ENCODE measurements at regions not wholly inside any gene's neighbourhood (a gene's known extent, or its start where the extent isn't known, plus 50 kb on each side); places are given as distances from the start of the nearest gene placed in this dataset.
"Not testable (repeated sequence)": the region's sequence is repeated elsewhere in the genome, so short reads cannot be mapped to it uniquely, and the experiment has no call there.

GRCh38 chr1:104125970-104126369 is 376.3 kb downstream of the AMY1C start:
- DNase-seq (ENCODE audit: low read depth), result no peak
- H3K4me3 ChIP-seq (ENCODE audit: low read depth, low read length), result no peak overlapping the region

GRCh38 chr1:104132382-104132973 is 382.8 kb downstream of the AMY1C start:
- no peak for DNase-seq (ENCODE audit: low read depth)
- H3K4me3 ChIP-seq (ENCODE audit: low read depth, low read length), result no peak overlapping the region

- H3K4me3 ChIP-seq (ENCODE audit: low read depth, low read length); DNase-seq (ENCODE audit: low read depth): not testable (repeated sequence)
These were observed 385.3 kb downstream of the AMY1C start for GRCh38 chr1:104135036-104135435.

GRCh38 chr1:104136621-104137020 is 386.9 kb downstream of the AMY1C start:
- DNase-seq (ENCODE audit: low read depth), result no peak
- H3K4me3 ChIP-seq (ENCODE audit: low read depth, low read length), result no peak overlapping the region

GRCh38 chr1:104156738-104157137 is 407.0 kb downstream of the AMY1C start:
- DNase-seq (ENCODE audit: low read depth), result no peak
- H3K4me3 ChIP-seq (ENCODE audit: low read depth, low read length), result no peak overlapping the region

- no peak for DNase-seq (ENCODE audit: low read depth)
- H3K4me3 ChIP-seq (ENCODE audit: low read depth, low read length), result no peak overlapping the region
These were observed 414.3 kb downstream of the AMY1C start for GRCh38 chr1:104163912-104164476.

- no peak overlapping the region for H3K4me3 ChIP-seq (ENCODE audit: low read depth, low read length)
- DNase-seq (ENCODE audit: low read depth), result no peak
These were observed 422.6 kb downstream of the AMY1C start for GRCh38 chr1:104172243-104172681.

- DNase-seq (ENCODE audit: low read depth), result no peak
- no peak overlapping the region for H3K4me3 ChIP-seq (ENCODE audit: low read depth, low read length)
These were observed 432.6 kb downstream of the AMY1C start for GRCh38 chr1:104182251-104182650.

- DNase-seq (ENCODE audit: low read depth), result no peak
- no peak overlapping the region for H3K4me3 ChIP-seq (ENCODE audit: low read depth, low read length)
These were observed 439.5 kb downstream of the AMY1C start for GRCh38 chr1:104189207-104189606.

GRCh38 chr1:104190821-104191220 is 441.1 kb downstream of the AMY1C start:
- H3K4me3 ChIP-seq (ENCODE audit: low read depth, low read length), result no peak overlapping the region

GRCh38 chr1:104195395-104195794 is 445.7 kb downstream of the AMY1C start:
- no peak overlapping the region for H3K4me3 ChIP-seq (ENCODE audit: low read depth, low read length)
- DNase-seq (ENCODE audit: low read depth), result no peak

More at GRCh38 chr1:104190821-104191220, 441.1 kb downstream of the AMY1C start:
- no peak for DNase-seq (ENCODE audit: low read depth)

- no peak overlapping the region for H3K4me3 ChIP-seq (ENCODE audit: low read depth, low read length)
- no peak for DNase-seq (ENCODE audit: low read depth)
These were observed 446.4 kb downstream of the AMY1C start for GRCh38 chr1:104196136-104196535.

- no peak for DNase-seq (ENCODE audit: low read depth)
- H3K4me3 ChIP-seq (ENCODE audit: low read depth, low read length), result no peak overlapping the region
These were observed 447.8 kb downstream of the AMY1C start for GRCh38 chr1:104197516-104197915.

GRCh38 chr1:104212239-104212638 is 462.5 kb downstream of the AMY1C start:
- no peak overlapping the region for H3K4me3 ChIP-seq (ENCODE audit: low read depth, low read length)
- DNase-seq (ENCODE audit: low read depth), result no peak

- not testable (repeated sequence) for DNase-seq (ENCODE audit: low read depth); H3K4me3 ChIP-seq (ENCODE audit: low read depth, low read length)
These were observed 467.8 kb downstream of the AMY1C start for GRCh38 chr1:104217395-104217986.

- no peak overlapping the region for H3K4me3 ChIP-seq (ENCODE audit: low read depth, low read length)
- no peak for DNase-seq (ENCODE audit: low read depth)
These were observed 480.2 kb downstream of the AMY1C start for GRCh38 chr1:104229860-104230259.

GRCh38 chr1:104231676-104232075 is 482.0 kb downstream of the AMY1C start:
- no peak for DNase-seq (ENCODE audit: low read depth)
- H3K4me3 ChIP-seq (ENCODE audit: low read depth, low read length), result no peak overlapping the region

GRCh38 chr1:104235141-104235540 is 485.4 kb downstream of the AMY1C start:
- no peak overlapping the region for H3K4me3 ChIP-seq (ENCODE audit: low read depth, low read length)
- no peak for DNase-seq (ENCODE audit: low read depth)

- DNase-seq (ENCODE audit: low read depth), result no peak
- no peak overlapping the region for H3K4me3 ChIP-seq (ENCODE audit: low read depth, low read length)
These were observed 489.3 kb downstream of the AMY1C start for GRCh38 chr1:104238991-104239390.

GRCh38 chr1:104248385-104248784 is 498.7 kb downstream of the AMY1C start:
- H3K4me3 ChIP-seq (ENCODE audit: low read depth, low read length), result no peak overlapping the region
- DNase-seq (ENCODE audit: low read depth), result no peak

- no peak for DNase-seq (ENCODE audit: low read depth)
- H3K4me3 ChIP-seq (ENCODE audit: low read depth, low read length), result no peak overlapping the region
These were observed 509.8 kb downstream of the AMY1C start for GRCh38 chr1:104259481-104259880.

Measured in skeletal muscle cell (primary cell).